ENCODE measurements at regions not wholly inside any gene's neighbourhood (a gene's known extent, or its start where the extent isn't known, plus 50 kb on each side); places are given as distances from the start of the nearest gene placed in this dataset.
A peak's percentile ranks its signal among the peaks of the same experiment; 100 is the strongest.

DNA sequence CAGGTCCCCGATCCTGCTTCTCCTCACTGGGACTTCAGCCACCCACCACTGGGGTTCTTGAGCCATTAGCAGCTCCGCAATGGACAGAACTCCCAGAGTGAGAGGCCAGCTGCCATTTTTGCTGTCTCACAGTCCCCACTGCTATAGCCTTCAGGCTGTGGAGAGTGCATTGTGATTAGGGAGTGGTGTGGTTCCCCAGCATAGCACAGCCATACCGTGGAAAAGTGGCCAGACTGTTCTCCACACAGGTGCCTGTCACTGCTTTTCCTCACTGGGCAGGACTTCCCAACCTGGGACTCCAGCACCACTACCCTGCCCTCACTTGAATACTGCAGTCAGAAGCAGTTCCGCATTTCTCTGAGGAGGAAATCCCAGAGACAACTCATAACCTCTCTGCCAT, 270.3 kb upstream of the DCBLD2 start:
- TF ChIP-seq, protein P1, sequence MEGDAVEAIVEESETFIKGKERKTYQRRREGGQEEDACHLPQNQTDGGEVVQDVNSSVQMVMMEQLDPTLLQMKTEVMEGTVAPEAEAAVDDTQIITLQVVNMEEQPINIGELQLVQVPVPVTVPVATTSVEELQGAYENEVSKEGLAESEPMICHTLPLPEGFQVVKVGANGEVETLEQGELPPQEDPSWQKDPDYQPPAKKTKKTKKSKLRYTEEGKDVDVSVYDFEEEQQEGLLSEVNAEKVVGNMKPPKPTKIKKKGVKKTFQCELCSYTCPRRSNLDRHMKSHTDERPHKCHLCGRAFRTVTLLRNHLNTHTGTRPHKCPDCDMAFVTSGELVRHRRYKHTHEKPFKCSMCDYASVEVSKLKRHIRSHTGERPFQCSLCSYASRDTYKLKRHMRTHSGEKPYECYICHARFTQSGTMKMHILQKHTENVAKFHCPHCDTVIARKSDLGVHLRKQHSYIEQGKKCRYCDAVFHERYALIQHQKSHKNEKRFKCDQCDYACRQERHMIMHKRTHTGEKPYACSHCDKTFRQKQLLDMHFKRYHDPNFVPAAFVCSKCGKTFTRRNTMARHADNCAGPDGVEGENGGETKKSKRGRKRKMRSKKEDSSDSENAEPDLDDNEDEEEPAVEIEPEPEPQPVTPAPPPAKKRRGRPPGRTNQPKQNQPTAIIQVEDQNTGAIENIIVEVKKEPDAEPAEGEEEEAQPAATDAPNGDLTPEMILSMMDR (IDR thresholded peaks at IDR 0.05), result no peak
- WGBS, 2 donors, result 82 to 86% methylated on average over 4 of the region's 4 CpGs
- peaks cover 0 to 8% (median 0%) of the 10 kb centered on the region in 11 donors for H3K9me3 ChIP-seq
- no peak overlapping the region for H3K4me3 ChIP-seq
- peak in 1 of 8 donors; percentile 30 for ATAC-seq
- no peaks in the 10 kb centered on the region for H3K36me3 ChIP-seq
- H3K4me1 ChIP-seq, result no peaks in the 10 kb centered on the region
- H3K27me3 ChIP-seq, result no peaks in the 10 kb centered on the region
- intact Hi-C loops (cut with DNase I), result loop anchor here in 6 of 10 donors (5.0 to 10.0 kb wide), 4 partner anchors 147 to 357 kb away; no protein-coding TSS in a partner anchor
- DNase-seq, result no peak
- H3K27ac ChIP-seq, result no peak overlapping the region

DNA sequence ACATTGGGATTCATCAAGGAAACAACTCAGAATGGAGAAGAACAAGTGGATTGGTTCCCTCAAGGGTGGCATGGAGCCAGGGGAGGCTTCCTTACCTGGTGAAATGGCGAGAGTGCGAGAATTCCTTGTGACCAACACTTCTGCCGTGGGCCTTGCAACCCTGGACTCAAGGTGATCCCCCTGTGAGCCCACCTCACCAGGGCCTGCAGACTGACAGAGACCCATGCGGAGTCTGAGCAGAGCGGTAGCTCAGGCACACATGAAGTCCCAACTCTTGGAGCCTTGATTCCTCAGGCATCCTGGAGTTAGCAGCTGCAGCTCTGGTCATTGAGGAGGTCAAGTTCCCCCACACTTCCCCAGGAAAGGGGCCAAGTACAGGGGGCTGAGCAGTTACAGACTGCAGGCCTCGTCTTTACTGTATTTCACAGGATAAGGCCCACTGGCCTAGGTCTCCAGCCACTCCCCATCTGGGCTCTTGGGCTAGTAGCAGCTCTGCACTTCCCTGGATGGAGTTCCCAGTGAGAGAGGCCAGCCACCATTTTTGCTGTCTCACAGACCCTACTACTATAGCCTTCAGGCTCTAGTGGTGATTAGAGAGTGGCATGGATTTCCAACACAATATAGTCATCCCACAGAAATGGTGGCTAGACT, 269.5 kb upstream of the DCBLD2 start:
- 90 to 92% methylated on average over 6 of the region's 6 CpGs for WGBS, 2 donors
- no peaks in the 10 kb centered on the region for H3K27me3 ChIP-seq
- ATAC-seq (no peak), DNase-seq (no peak)
- H3K36me3 ChIP-seq, result no peaks in the 10 kb centered on the region
- H3K27ac ChIP-seq, result no peak overlapping the region
- no peak overlapping the region for H3K4me3 ChIP-seq
- intact Hi-C loops (cut with DNase I), result loop anchor here in 6 of 10 donors (5.0 to 10.0 kb wide), 4 partner anchors 146 to 356 kb away; no protein-coding TSS in a partner anchor
- TF ChIP-seq, protein P1 (IDR thresholded peaks at IDR 0.05), result no peak
- no peaks in the 10 kb centered on the region for H3K4me1 ChIP-seq
- H3K9me3 ChIP-seq, result peaks cover 0 to 8% (median 0%) of the 10 kb centered on the region in 11 donors

DNA sequence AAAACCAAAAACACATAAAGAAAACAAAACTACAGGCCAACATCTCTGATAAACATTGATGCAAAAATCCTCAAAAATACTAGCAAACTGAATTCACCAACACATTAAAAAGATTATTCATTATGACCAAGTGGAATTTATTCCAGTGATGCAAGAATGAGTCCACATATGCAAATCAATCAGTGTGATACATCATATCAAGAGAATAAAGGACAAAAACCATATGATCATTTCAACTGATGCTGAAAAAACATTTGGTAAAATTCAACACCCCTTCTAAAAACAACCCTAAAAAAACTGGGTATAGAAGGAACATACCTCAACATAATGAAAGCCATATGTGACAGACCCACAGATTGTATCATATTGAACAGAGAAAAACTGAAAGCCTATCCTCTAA, 265.6 kb upstream of the DCBLD2 start:
- Histone ChIP-seq H3K9me3 (peaks cover 0 to 8% (median 0%) of the 10 kb centered on the region in 11 donors), H3K4me1 (no peaks in the 10 kb centered on the region), H3K4me3 (no peak overlapping the region), H3K36me3 (no peaks in the 10 kb centered on the region), H3K27me3 (no peaks in the 10 kb centered on the region), H3K27ac (no peak overlapping the region)
- TF ChIP-seq, protein P1 (IDR thresholded peaks at IDR 0.05), result no peak
- intact Hi-C loops (cut with DNase I), result loop anchor here in 2 of 10 donors (5.0 to 10.0 kb wide), 2 partner anchors 142 to 145 kb away; no protein-coding TSS in a partner anchor
- no peak for ATAC-seq
- no peak for DNase-seq

GRCh38 chr3:99163314-99163713, 261.8 kb upstream of the DCBLD2 start:
- TF ChIP-seq, protein P1 (IDR thresholded peaks at IDR 0.05), result no peak
- Histone ChIP-seq H3K4me3 (no peak overlapping the region), H3K36me3 (no peaks in the 10 kb centered on the region), H3K27ac (no peak overlapping the region), H3K4me1 (no peaks in the 10 kb centered on the region), H3K27me3 (no peaks in the 10 kb centered on the region), H3K9me3 (peaks cover 0 to 20% (median 13%) of the 10 kb centered on the region in 11 donors)
- intact Hi-C loops (cut with DNase I), result loop anchor here in 1 of 10 donors (10.0 kb wide), 1 partner anchor 139 kb away; no protein-coding TSS in a partner anchor
- 83 to 86% methylated on average over 3 of the region's 3 CpGs for WGBS, 2 donors
- DNase-seq (no peak), ATAC-seq (no peak)

Data from heart right ventricle (tissue), 16 donors.